ENCODE measurements at regions not wholly inside any gene's neighbourhood (a gene's known extent, or its start where the extent isn't known, plus 50 kb on each side); places are given as distances from the start of the nearest gene placed in this dataset.
"Not testable (repeated sequence)": the region's sequence is repeated elsewhere in the genome, so short reads cannot be mapped to it uniquely, and the experiment has no call there.

DNA sequence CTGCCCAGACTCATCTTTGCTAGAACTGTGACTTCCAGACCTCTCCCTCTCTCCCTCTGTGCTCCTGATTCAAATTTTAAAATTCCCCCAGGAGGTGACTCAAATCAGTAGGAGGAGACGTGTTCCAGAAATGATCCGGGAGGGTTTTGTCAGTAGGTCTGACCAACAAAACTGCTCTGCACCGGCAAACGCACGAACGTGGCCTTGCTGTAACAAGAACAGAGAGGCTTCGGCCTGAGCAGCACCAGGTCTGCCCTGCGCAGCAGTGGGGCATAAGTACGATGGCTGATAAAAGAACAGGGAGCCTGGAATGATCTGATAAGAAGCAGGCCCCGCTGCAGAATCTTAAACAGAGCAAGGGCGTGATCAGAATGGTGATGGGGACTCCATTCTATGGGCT lies 152.7 kb upstream of the AUTS2 start:
- WGBS, result 82% methylated on average over 11 of the region's 11 CpGs
- Histone ChIP-seq H3K9me3 (no peaks in the 10 kb centered on the region), H3K4me3 (no peak overlapping the region), H3K36me3 (no peaks in the 10 kb centered on the region), H3K27me3 (no peaks in the 10 kb centered on the region), H3K27ac (no peak overlapping the region), H3K4me1 (peaks cover 11% of the 10 kb centered on the region)
- DNase-seq (ENCODE audit: low spot score in 2 of 2), result no peak
- TF ChIP-seq CTCF (IDR thresholded peaks at IDR 0.05) (no peak), POLR2A (IDR thresholded peaks at IDR 0.05) (no peak), POLR2AphosphoS5 (IDR thresholded peaks at IDR 0.05) (no peak), EP300 (IDR thresholded peaks at IDR 0.05) (no peak)

GRCh38 chr7:69446213-69446612 lies 152.1 kb upstream of the AUTS2 start:
- not testable (repeated sequence) for H3K9me3 ChIP-seq; DNase-seq (ENCODE audit: low spot score in 2 of 2); H3K27ac ChIP-seq; H3K36me3 ChIP-seq; H3K27me3 ChIP-seq; H3K4me3 ChIP-seq
- 96% methylated on average over 7 of the region's 7 CpGs for WGBS
- peaks cover 11% of the 10 kb centered on the region for H3K4me1 ChIP-seq

GRCh38 chr7:69448071-69448470 lies 150.2 kb upstream of the AUTS2 start:
- no peak for DNase-seq (ENCODE audit: low spot score in 2 of 2)
- H3K36me3 ChIP-seq, result no peaks in the 10 kb centered on the region
- H3K9me3 ChIP-seq, result no peaks in the 10 kb centered on the region
- WGBS, result 45% methylated on average over 14 of the region's 14 CpGs
- peaks cover 11% of the 10 kb centered on the region for H3K4me1 ChIP-seq
- H3K4me3 ChIP-seq, result no peak overlapping the region
- TF ChIP-seq EP300 (IDR thresholded peaks at IDR 0.05), result no peak
- TF ChIP-seq POLR2A (IDR thresholded peaks at IDR 0.05), result no peak
- no peak for TF ChIP-seq CTCF (IDR thresholded peaks at IDR 0.05)
- no peak for TF ChIP-seq POLR2AphosphoS5 (IDR thresholded peaks at IDR 0.05)
- H3K27ac ChIP-seq, result no peak overlapping the region
- H3K27me3 ChIP-seq, result no peaks in the 10 kb centered on the region

- 93% methylated on average over 5 of the region's 5 CpGs for WGBS
- TF ChIP-seq POLR2AphosphoS5 (IDR thresholded peaks at IDR 0.05) (no peak), CTCF (IDR thresholded peaks at IDR 0.05) (no peak), EP300 (IDR thresholded peaks at IDR 0.05) (no peak), POLR2A (IDR thresholded peaks at IDR 0.05) (no peak)
- H3K27ac ChIP-seq, result no peak overlapping the region
These were observed 147.8 kb upstream of the AUTS2 start for GRCh38 chr7:69450456-69450855.

GRCh38 chr7:69451715-69452114 lies 146.6 kb upstream of the AUTS2 start:
- Histone ChIP-seq H3K4me1 (peaks cover 7% of the 10 kb centered on the region), H3K36me3 (no peaks in the 10 kb centered on the region), H3K27ac (no peak overlapping the region), H3K27me3 (no peaks in the 10 kb centered on the region), H3K4me3 (no peak overlapping the region), H3K9me3 (no peaks in the 10 kb centered on the region)
- 92% methylated on average over 2 of the region's 2 CpGs for WGBS
- no peak for DNase-seq (ENCODE audit: low spot score in 2 of 2)
- TF ChIP-seq EP300 (IDR thresholded peaks at IDR 0.05) (no peak), POLR2A (IDR thresholded peaks at IDR 0.05) (no peak), CTCF (IDR thresholded peaks at IDR 0.05) (no peak), POLR2AphosphoS5 (IDR thresholded peaks at IDR 0.05) (no peak)

More at GRCh38 chr7:69450456-69450855, 147.8 kb upstream of the AUTS2 start:
- Histone ChIP-seq H3K36me3 (no peaks in the 10 kb centered on the region), H3K4me1 (peaks cover 11% of the 10 kb centered on the region), H3K27me3 (no peaks in the 10 kb centered on the region), H3K9me3 (no peaks in the 10 kb centered on the region), H3K4me3 (no peak overlapping the region)
- DNase-seq (ENCODE audit: low spot score in 2 of 2), result no peak

DNA sequence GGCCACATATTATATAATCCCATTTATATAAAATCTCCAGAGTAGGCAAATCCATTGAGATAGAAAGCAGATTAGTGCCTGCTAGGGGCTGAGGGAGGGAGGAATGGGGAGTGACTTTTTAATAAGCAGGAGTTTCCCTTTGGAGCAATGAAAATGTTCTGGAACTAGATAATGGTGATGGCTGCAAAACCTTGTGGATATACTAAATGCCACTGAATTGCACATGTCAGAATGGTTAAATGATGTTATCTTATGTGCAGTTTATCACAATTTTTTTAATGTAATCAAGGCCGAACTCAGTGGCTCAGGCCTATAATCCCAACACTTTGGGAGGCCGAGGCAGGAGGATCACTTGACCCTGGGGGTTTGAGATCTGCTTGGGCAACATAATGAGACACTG lies 145.5 kb upstream of the AUTS2 start:
- Histone ChIP-seq H3K9me3 (no peaks in the 10 kb centered on the region), H3K36me3 (no peaks in the 10 kb centered on the region), H3K4me1 (peaks cover 11% of the 10 kb centered on the region), H3K27me3 (no peaks in the 10 kb centered on the region), H3K4me3 (no peak overlapping the region), H3K27ac (no peak overlapping the region)
- TF ChIP-seq EP300 (IDR thresholded peaks at IDR 0.05), result no peak
- no peak for TF ChIP-seq POLR2A (IDR thresholded peaks at IDR 0.05)
- no peak for TF ChIP-seq POLR2AphosphoS5 (IDR thresholded peaks at IDR 0.05)
- no peak for TF ChIP-seq CTCF (IDR thresholded peaks at IDR 0.05)
- WGBS, result 98% methylated on average over 2 of the region's 2 CpGs
- DNase-seq (ENCODE audit: low spot score in 2 of 2), result no peak
